Activated gamma-delta T cell (primary cell): ENCODE measurements at regions not wholly inside any gene's neighbourhood (a gene's known extent, or its start where the extent isn't known, plus 50 kb on each side); places are given as distances from the start of the nearest gene placed in this dataset.
A peak's percentile ranks its signal among the peaks of the same experiment; 100 is the strongest.

Experiments used
- DNase-seq: peaks from one replicate; lab custom pipeline; 2025; lab: John Stamatoyannopoulos, UW

DNA sequence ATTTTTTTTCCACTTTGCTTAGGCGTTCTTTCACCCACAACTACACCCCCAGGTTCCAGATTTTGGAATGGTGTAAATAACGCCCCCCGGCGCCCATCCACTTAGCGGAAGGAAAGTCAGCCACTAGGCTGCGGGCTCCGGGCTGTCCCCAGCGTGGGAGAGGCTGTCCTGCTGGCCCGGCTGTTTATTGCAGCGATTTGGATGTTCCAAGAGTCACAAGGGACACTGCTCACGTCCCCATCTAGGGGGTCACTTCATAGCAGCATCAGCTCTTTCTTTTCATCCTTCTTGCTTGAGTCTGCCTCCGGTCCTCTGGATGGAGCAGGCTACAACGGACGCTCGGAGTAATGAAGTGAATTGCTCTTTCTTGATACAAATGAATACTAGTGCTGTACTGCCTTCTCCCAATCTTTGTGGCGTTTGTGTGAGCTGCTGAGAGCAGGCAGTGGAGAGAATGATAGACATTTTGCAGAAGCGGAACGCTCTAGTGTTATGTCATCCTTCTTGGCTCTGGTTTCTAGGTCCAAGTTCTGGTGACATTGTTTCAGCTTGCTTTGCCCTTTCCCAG lies 50.7 kb upstream of the PAIP2B start:
- no peak for DNase-seq

DNA sequence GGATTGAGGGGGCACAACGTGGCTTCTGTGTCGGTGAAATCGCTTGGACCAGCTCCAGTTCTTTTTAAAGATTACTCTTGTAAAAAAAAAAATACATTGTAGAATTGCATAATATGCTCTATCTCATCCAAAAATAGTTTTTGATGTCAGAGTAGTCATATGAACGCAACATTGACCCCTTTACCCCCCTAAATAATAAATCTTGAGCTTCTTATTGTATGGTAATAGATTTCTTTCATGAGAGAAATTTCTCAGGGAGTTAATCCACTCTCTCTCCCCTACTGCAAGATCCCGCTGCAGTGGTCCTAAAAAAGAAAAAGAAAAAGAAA lies 50.2 kb upstream of the PAIP2B start:
- no peak for DNase-seq

DNA sequence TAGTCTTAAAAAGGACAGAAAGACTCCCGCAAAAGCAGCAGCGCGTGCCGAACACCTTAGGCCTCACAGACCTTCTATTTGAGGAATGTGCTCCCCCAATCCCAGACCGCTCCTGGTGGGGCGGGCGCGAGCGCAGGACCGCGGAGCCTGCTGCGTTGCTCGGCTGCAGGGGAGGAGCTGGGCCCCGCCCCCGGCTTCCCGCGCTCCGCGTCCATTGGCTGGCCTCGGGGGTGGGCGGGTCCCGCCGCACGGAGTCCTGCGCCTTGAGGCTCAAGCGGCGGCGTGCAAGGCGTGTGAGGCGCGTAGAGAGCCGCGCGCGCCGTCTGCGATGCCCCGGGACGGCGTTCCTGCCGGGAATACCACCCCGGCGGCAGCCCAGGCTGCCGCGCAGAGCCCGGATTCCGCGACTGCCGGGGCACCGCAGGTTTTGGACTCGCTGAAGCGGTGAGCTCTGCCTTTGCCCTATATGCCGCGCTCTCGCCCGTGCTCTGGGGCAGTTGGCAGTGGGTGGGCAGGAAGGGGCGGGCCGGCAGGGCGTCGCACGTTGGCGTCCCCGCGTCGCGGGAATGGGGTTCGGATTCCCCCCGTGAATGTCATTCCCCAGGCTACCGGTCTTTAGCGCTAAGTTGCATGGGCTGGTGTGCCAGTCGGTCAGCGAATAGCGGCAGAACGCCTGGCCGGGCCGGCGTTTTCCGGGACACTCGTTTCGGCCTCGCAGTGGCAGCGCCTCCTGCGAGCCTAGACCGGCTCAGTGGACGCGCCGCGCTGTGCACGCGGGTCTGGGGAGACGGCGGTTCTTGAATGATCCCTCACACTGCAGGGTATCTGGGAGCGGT lies 49.6 kb upstream of the PAIP2B start:
- peak; percentile 53 for DNase-seq
